ENCODE measurements at regions not wholly inside any gene's neighbourhood (a gene's known extent, or its start where the extent isn't known, plus 50 kb on each side); places are given as distances from the start of the nearest gene placed in this dataset.

- no peak overlapping the region for H3K4me3 ChIP-seq (replicated peaks; ENCODE audit: low read depth, low read length)
- DNase-seq (ENCODE audit: low read depth) = no peak
- TF ChIP-seq CTCF (IDR thresholded peaks at IDR 0.05; ENCODE audit: low read length, missing control alignments) = no peak
These were observed 308.2 kb upstream of the NR5A2 start for GRCh38 chr1:199719156-199719842.

GRCh38 chr1:199720496-199720895 lies 307.0 kb upstream of the NR5A2 start:
- H3K4me3 ChIP-seq (replicated peaks; ENCODE audit: low read depth, low read length) = no peak overlapping the region
- no peak for TF ChIP-seq CTCF (IDR thresholded peaks at IDR 0.05; ENCODE audit: low read length, missing control alignments)
- no peak for DNase-seq (ENCODE audit: low read depth)

- DNase-seq (ENCODE audit: low read depth) = no peak
These were observed 306.5 kb upstream of the NR5A2 start for GRCh38 chr1:199721001-199721400.

GRCh38 chr1:199723250-199723956 lies 304.1 kb upstream of the NR5A2 start:
- peak; percentile 23 for DNase-seq (ENCODE audit: low read depth)
- no peak overlapping the region for H3K4me3 ChIP-seq (replicated peaks; ENCODE audit: low read depth, low read length)
- no peak for TF ChIP-seq CTCF (IDR thresholded peaks at IDR 0.05; ENCODE audit: low read length, missing control alignments)

More at GRCh38 chr1:199721001-199721400, 306.5 kb upstream of the NR5A2 start:
- TF ChIP-seq CTCF (IDR thresholded peaks at IDR 0.05; ENCODE audit: low read length, missing control alignments) = no peak
- H3K4me3 ChIP-seq (replicated peaks; ENCODE audit: low read depth, low read length) = no peak overlapping the region

GRCh38 chr1:199724049-199724448 lies 303.5 kb upstream of the NR5A2 start:
- DNase-seq (ENCODE audit: low read depth) = no peak
- H3K4me3 ChIP-seq (replicated peaks; ENCODE audit: low read depth, low read length) = no peak overlapping the region
- no peak for TF ChIP-seq CTCF (IDR thresholded peaks at IDR 0.05; ENCODE audit: low read length, missing control alignments)

- no peak overlapping the region for H3K4me3 ChIP-seq (replicated peaks; ENCODE audit: low read depth, low read length)
- no peak for DNase-seq (ENCODE audit: low read depth)
- no peak for TF ChIP-seq CTCF (IDR thresholded peaks at IDR 0.05; ENCODE audit: low read length, missing control alignments)
These were observed 302.4 kb upstream of the NR5A2 start for GRCh38 chr1:199725002-199725565.
